ENCODE measurements at regions not wholly inside any gene's neighbourhood (a gene's known extent, or its start where the extent isn't known, plus 50 kb on each side); places are given as distances from the start of the nearest gene placed in this dataset.

DNA sequence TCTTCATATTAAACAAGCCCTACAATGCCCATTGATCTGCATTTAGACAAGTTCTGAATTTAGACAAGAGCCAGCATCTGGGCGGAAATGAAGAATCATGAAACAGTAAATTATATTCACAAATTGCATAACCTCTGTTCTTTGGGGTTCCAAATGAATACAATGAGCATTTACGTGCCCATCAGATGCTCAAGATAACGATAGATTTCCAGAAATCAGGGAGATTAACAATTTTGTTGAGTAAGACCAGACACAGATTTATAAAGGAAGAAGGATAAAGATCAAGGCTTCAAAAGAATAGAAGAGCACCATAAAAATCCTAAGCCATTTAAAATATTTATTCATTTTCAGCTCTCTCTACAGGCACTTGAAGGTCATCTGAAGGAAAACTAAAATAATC, 59.7 kb upstream of the CDH20 start:
- no peak for TF ChIP-seq CREB1 (IDR thresholded peaks at IDR 0.05)
- TF ChIP-seq ASH2L (IDR thresholded peaks at IDR 0.05; ENCODE audit: low read length), result no peak
- TF ChIP-seq, protein P1, sequence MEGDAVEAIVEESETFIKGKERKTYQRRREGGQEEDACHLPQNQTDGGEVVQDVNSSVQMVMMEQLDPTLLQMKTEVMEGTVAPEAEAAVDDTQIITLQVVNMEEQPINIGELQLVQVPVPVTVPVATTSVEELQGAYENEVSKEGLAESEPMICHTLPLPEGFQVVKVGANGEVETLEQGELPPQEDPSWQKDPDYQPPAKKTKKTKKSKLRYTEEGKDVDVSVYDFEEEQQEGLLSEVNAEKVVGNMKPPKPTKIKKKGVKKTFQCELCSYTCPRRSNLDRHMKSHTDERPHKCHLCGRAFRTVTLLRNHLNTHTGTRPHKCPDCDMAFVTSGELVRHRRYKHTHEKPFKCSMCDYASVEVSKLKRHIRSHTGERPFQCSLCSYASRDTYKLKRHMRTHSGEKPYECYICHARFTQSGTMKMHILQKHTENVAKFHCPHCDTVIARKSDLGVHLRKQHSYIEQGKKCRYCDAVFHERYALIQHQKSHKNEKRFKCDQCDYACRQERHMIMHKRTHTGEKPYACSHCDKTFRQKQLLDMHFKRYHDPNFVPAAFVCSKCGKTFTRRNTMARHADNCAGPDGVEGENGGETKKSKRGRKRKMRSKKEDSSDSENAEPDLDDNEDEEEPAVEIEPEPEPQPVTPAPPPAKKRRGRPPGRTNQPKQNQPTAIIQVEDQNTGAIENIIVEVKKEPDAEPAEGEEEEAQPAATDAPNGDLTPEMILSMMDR (IDR thresholded peaks at IDR 0.05; ENCODE audit: control extremely low read depth in 1 of 3, insufficient read depth in 1 of 3, low read depth in 1 of 3, low read length in 3 of 3), result no peak
- TF ChIP-seq POLR2A (IDR thresholded peaks at IDR 0.05; ENCODE audit: control extremely low read depth in 1 of 2, low read depth in 2 of 2, low read length in 2 of 2), result no peak
- TF ChIP-seq, protein P2, sequence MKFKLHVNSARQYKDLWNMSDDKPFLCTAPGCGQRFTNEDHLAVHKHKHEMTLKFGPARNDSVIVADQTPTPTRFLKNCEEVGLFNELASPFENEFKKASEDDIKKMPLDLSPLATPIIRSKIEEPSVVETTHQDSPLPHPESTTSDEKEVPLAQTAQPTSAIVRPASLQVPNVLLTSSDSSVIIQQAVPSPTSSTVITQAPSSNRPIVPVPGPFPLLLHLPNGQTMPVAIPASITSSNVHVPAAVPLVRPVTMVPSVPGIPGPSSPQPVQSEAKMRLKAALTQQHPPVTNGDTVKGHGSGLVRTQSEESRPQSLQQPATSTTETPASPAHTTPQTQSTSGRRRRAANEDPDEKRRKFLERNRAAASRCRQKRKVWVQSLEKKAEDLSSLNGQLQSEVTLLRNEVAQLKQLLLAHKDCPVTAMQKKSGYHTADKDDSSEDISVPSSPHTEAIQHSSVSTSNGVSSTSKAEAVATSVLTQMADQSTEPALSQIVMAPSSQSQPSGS (IDR thresholded peaks at IDR 0.05; ENCODE audit: low read length), result no peak
- TF ChIP-seq RNF2 (IDR thresholded peaks at IDR 0.05; ENCODE audit: borderline replicate concordance, low read depth, low read length, missing control alignments, poor library complexity, severe bottlenecking), result no peak
- no peak for TF ChIP-seq JUN (IDR thresholded peaks at IDR 0.05; ENCODE audit: low read depth, low read length)
- TF ChIP-seq CHD1 (IDR thresholded peaks at IDR 0.05; ENCODE audit: low read depth, low read length), result no peak
- TF ChIP-seq BRCA1 (IDR thresholded peaks at IDR 0.05; ENCODE audit: low read depth, low read length), result no peak
- TF ChIP-seq EZH2 (IDR thresholded peaks at IDR 0.05; ENCODE audit: low read depth, low read length, severe bottlenecking), result no peak

Data from H1 (cell line).